Loucy (cell line): ENCODE measurements at regions not wholly inside any gene's neighbourhood (a gene's known extent, or its start where the extent isn't known, plus 50 kb on each side); places are given as distances from the start of the nearest gene placed in this dataset.

Source experiments
- EZH2phosphoT487 ChIP-seq: fragments of 200-600 bp; IDR thresholded peaks from 2 replicates; pipeline ENCODE4 v1.6.1; 2018; ENCODE audit warnings: antibody characterized with exemption, mild to moderate bottlenecking, moderate library complexity, borderline replicate concordance
- TF ChIP-seq, protein P1 (sequence below): fragments of 200-600 bp; sonication (generic); conservative IDR thresholded peaks from 2 replicates; pipeline ENCODE4 v1.5.1; 2014; ENCODE audit warnings: mild to moderate bottlenecking, antibody characterized with exemption, low read length

DNA sequence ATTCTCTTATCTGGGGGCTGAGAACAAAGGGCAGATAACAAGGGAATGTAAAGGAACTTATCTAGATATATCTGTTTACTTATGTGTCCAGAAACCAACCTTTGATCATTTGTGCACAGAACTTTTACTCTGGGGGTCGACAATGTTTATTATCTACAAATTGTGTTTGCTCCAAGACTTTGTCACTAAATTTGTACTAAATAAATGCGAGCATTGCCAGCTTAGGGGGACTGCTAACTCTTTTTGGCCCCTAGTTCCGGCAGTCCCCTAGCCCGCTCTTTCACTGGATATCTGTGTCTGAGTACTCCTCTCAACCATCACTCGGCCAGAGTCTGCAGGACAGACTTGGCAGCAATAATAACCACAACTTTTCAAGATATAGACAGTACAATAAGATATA is 88.2 kb downstream of the FSCB start:
- TF ChIP-seq, protein P1, sequence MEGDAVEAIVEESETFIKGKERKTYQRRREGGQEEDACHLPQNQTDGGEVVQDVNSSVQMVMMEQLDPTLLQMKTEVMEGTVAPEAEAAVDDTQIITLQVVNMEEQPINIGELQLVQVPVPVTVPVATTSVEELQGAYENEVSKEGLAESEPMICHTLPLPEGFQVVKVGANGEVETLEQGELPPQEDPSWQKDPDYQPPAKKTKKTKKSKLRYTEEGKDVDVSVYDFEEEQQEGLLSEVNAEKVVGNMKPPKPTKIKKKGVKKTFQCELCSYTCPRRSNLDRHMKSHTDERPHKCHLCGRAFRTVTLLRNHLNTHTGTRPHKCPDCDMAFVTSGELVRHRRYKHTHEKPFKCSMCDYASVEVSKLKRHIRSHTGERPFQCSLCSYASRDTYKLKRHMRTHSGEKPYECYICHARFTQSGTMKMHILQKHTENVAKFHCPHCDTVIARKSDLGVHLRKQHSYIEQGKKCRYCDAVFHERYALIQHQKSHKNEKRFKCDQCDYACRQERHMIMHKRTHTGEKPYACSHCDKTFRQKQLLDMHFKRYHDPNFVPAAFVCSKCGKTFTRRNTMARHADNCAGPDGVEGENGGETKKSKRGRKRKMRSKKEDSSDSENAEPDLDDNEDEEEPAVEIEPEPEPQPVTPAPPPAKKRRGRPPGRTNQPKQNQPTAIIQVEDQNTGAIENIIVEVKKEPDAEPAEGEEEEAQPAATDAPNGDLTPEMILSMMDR, result no peak
- TF ChIP-seq EZH2phosphoT487, result no peak
